Astrocyte (in vitro differentiated cells and primary cell): ENCODE measurements at regions not wholly inside any gene's neighbourhood (a gene's known extent, or its start where the extent isn't known, plus 50 kb on each side); places are given as distances from the start of the nearest gene placed in this dataset.

ENCODE experiments used
- DNase-seq: peaks from one replicate; pipeline ENCODE4 v3.0.0-alpha.2; 2010; ENCODE audit warnings: low read depth
- FAIRE-seq: peaks from 2 replicates; lab custom pipeline; 2011; peaks lifted over from hg19 to GRCh38; lab: Jason Lieb, UNC
- H2AFZ ChIP-seq: 2 replicates; pipeline ENCODE4 v1.6.0; 2012; ENCODE audit warnings: low read depth, low read length, inconsistent platforms
- H3K27ac ChIP-seq: 2 replicates; pipeline ENCODE4 v1.5.1; 2011; ENCODE audit warnings: low read depth, low read length, inconsistent platforms
- H3K27me3 ChIP-seq: 2 replicates; pipeline ENCODE4 v1.6.0; 2011; ENCODE audit warnings: low read length, inconsistent platforms; ENCODE audit not compliant: insufficient read depth
- H3K36me3 ChIP-seq: 2 replicates; pipeline ENCODE4 v1.5.1; 2011; ENCODE audit warnings: low read length, inconsistent platforms; ENCODE audit not compliant: insufficient read depth
- H3K4me1 ChIP-seq: 2 replicates; pipeline ENCODE4 v1.5.1; 2011; ENCODE audit warnings: low read length, inconsistent platforms; ENCODE audit not compliant: insufficient read depth
- H3K4me2 ChIP-seq: 2 replicates; pipeline ENCODE4 v1.6.0; 2012; ENCODE audit warnings: low read length, inconsistent platforms
- H3K4me3 ChIP-seq: 2 replicates; pipeline ENCODE4 v1.5.1; 2011; ENCODE audit warnings: low read depth, mild to moderate bottlenecking, low read length, inconsistent platforms; ENCODE audit not compliant: insufficient read depth
- H3K79me2 ChIP-seq: 2 replicates; pipeline ENCODE4 v1.6.0; 2012; ENCODE audit warnings: mild to moderate bottlenecking, low read length, inconsistent platforms; ENCODE audit not compliant: insufficient read depth
- H3K9ac ChIP-seq: 2 replicates; pipeline ENCODE4 v1.6.0; 2012; ENCODE audit warnings: mild to moderate bottlenecking, low read length, inconsistent platforms
- H3K9me3 ChIP-seq: 2 replicates; pipeline ENCODE4 v1.5.1; 2012; ENCODE audit warnings: low read depth, mild to moderate bottlenecking, low read length, inconsistent platforms; ENCODE audit not compliant: insufficient read depth
- H4K20me1 ChIP-seq: 2 replicates; pipeline ENCODE4 v1.6.0; 2012; ENCODE audit warnings: low read length, inconsistent platforms; ENCODE audit not compliant: insufficient read depth
- H3K27ac Mint-ChIP-seq: one replicate; pipeline ENCODE4 v1.8.0; 2021; ENCODE audit warnings: mild to moderate bottlenecking, mixed read lengths; ENCODE audit not compliant: unreplicated experiment
- H3K27me3 Mint-ChIP-seq: one replicate; pipeline ENCODE4 v1.8.0; 2021; ENCODE audit warnings: low read depth, mixed read lengths; ENCODE audit not compliant: unreplicated experiment
- H3K36me3 Mint-ChIP-seq: one replicate; pipeline ENCODE4 v1.8.0; 2021; ENCODE audit warnings: low read depth, mixed read lengths; ENCODE audit not compliant: unreplicated experiment
- H3K4me1 Mint-ChIP-seq: one replicate; pipeline ENCODE4 v1.8.0; 2021; ENCODE audit warnings: low read depth, mixed read lengths; ENCODE audit not compliant: unreplicated experiment
- H3K4me3 Mint-ChIP-seq: one replicate; pipeline ENCODE4 v1.8.0; 2021; ENCODE audit warnings: mild to moderate bottlenecking, moderate library complexity, mixed read lengths; ENCODE audit not compliant: unreplicated experiment
- H3K9me3 Mint-ChIP-seq: one replicate; pipeline ENCODE4 v1.8.0; 2021; ENCODE audit warnings: mild to moderate bottlenecking, mixed read lengths; ENCODE audit not compliant: unreplicated experiment
- CTCF ChIP-seq: IDR thresholded peaks from 2 replicates; pipeline ENCODE4 v1.5.1; 2011; ENCODE audit warnings: low read depth, mild to moderate bottlenecking, inconsistent platforms, low read length, moderate library complexity; ENCODE audit not compliant: insufficient read depth
- EZH2 ChIP-seq: IDR thresholded peaks from 2 replicates; pipeline ENCODE4 v1.6.1; 2012; ENCODE audit warnings: mild to moderate bottlenecking, low read length, inconsistent platforms; ENCODE audit not compliant: insufficient read depth

- no peak overlapping the region for H3K4me3 Mint-ChIP-seq
- H3K36me3 ChIP-seq, result peaks cover 21% of the 10 kb centered on the region
- H3K9me3 ChIP-seq, result no peaks in the 10 kb centered on the region
- peaks cover 100% of the 10 kb centered on the region for H3K79me2 ChIP-seq
- peaks cover 3% of the 10 kb centered on the region for H3K36me3 Mint-ChIP-seq
- no peak overlapping the region for H3K4me3 ChIP-seq
- peaks cover 94% of the 10 kb centered on the region for H4K20me1 ChIP-seq
- H3K4me1 ChIP-seq, result peaks cover 28% of the 10 kb centered on the region
- TF ChIP-seq CTCF (no peak), EZH2 (no peak)
- H2AFZ ChIP-seq, result no peak overlapping the region
- peak overlapping the region; percentile 18 for H3K27ac Mint-ChIP-seq
- FAIRE-seq (no peak), DNase-seq (no peak)
- H3K27ac ChIP-seq, result no peak overlapping the region
- H3K27me3 Mint-ChIP-seq, result no peaks in the 10 kb centered on the region
- H3K4me2 ChIP-seq, result no peak overlapping the region
- no peaks in the 10 kb centered on the region for H3K9me3 Mint-ChIP-seq
- H3K9ac ChIP-seq, result no peak overlapping the region
- H3K4me1 Mint-ChIP-seq, result peaks cover 26% of the 10 kb centered on the region
- H3K27me3 ChIP-seq, result no peaks in the 10 kb centered on the region
These were observed 85.5 kb upstream of the ZNF169 start for GRCh38 chr9:94173632-94174031.

- Mint-ChIP-seq H3K4me3 (no peak overlapping the region), H3K36me3 (peaks cover 3% of the 10 kb centered on the region), H3K27me3 (no peaks in the 10 kb centered on the region), H3K4me1 (peaks cover 27% of the 10 kb centered on the region), H3K27ac (no peak overlapping the region), H3K9me3 (no peaks in the 10 kb centered on the region)
- peaks cover 95% of the 10 kb centered on the region for H4K20me1 ChIP-seq
- peak overlapping the region; percentile 48 for H3K4me2 ChIP-seq
- no peak overlapping the region for H3K4me3 ChIP-seq
- H3K27ac ChIP-seq, result no peak overlapping the region
- no peaks in the 10 kb centered on the region for H3K27me3 ChIP-seq
- no peak for FAIRE-seq
- no peak for DNase-seq
- no peak for TF ChIP-seq EZH2
- H3K79me2 ChIP-seq, result peaks cover 100% of the 10 kb centered on the region
- H3K9ac ChIP-seq, result no peak overlapping the region
- H3K36me3 ChIP-seq, result peaks cover 21% of the 10 kb centered on the region
- no peaks in the 10 kb centered on the region for H3K9me3 ChIP-seq
- H3K4me1 ChIP-seq, result peaks cover 28% of the 10 kb centered on the region
- H2AFZ ChIP-seq, result no peak overlapping the region
These were observed 84.9 kb upstream of the ZNF169 start for GRCh38 chr9:94174164-94174563.

GRCh38 chr9:94175669-94176068, 83.4 kb upstream of the ZNF169 start:
- Mint-ChIP-seq H3K9me3 (no peaks in the 10 kb centered on the region), H3K27ac (no peak overlapping the region), H3K4me3 (no peak overlapping the region), H3K4me1 (peaks cover 23% of the 10 kb centered on the region), H3K27me3 (no peaks in the 10 kb centered on the region), H3K36me3 (peaks cover 3% of the 10 kb centered on the region)
- no peak overlapping the region for H3K4me3 ChIP-seq
- H3K27ac ChIP-seq, result no peak overlapping the region
- H3K9ac ChIP-seq, result no peak overlapping the region
- H3K27me3 ChIP-seq, result no peaks in the 10 kb centered on the region
- peaks cover 99% of the 10 kb centered on the region for H3K79me2 ChIP-seq
- H3K36me3 ChIP-seq, result peaks cover 26% of the 10 kb centered on the region
- H3K4me2 ChIP-seq, result peak overlapping the region; percentile 40
- peaks cover 21% of the 10 kb centered on the region for H3K4me1 ChIP-seq
- H2AFZ ChIP-seq, result no peak overlapping the region
- no peaks in the 10 kb centered on the region for H3K9me3 ChIP-seq
- FAIRE-seq (no peak), DNase-seq (peak; percentile 34)
- TF ChIP-seq CTCF, result no peak
- TF ChIP-seq EZH2, result no peak
- H4K20me1 ChIP-seq, result peaks cover 94% of the 10 kb centered on the region
